ENCODE measurements at regions not wholly inside any gene's neighbourhood (a gene's known extent, or its start where the extent isn't known, plus 50 kb on each side); places are given as distances from the start of the nearest gene placed in this dataset.

DNA sequence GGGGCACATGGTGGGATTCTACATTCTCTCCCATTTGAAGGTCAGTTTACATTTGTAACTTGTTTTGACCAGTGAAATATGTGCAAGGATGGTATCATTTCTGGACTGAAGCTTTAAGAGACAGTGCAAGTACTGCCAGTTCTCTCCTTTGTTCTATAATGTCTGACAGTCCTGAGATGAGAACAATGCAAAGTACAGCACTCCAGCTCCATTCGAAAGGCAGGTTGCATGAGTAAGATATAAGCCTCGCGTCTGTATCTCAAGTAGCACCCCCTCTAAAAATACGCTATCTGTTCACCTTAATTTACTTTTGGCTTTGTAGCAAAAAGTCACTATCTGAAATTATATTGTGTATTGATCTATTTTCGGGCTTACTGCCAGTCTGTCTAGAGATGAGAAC, 1122.2 kb upstream of the TMEM132C start:
- TF ChIP-seq EZH2 (IDR thresholded peaks at IDR 0.05; ENCODE audit: borderline replicate concordance, insufficient read depth, low read length, poor library complexity, severe bottlenecking) (no peak), RAD21 (conservative IDR thresholded peaks at IDR 0.05) (no peak), POLR2AphosphoS5 (IDR thresholded peaks at IDR 0.05) (no peak), EP300 (conservative IDR thresholded peaks at IDR 0.05; ENCODE audit: poor library complexity, severe bottlenecking) (no peak), SMC3 (conservative IDR thresholded peaks at IDR 0.05; ENCODE audit: poor library complexity) (no peak), TAF1 (IDR thresholded peaks at IDR 0.05; ENCODE audit: low read depth) (no peak)
- TF ChIP-seq, protein P1, sequence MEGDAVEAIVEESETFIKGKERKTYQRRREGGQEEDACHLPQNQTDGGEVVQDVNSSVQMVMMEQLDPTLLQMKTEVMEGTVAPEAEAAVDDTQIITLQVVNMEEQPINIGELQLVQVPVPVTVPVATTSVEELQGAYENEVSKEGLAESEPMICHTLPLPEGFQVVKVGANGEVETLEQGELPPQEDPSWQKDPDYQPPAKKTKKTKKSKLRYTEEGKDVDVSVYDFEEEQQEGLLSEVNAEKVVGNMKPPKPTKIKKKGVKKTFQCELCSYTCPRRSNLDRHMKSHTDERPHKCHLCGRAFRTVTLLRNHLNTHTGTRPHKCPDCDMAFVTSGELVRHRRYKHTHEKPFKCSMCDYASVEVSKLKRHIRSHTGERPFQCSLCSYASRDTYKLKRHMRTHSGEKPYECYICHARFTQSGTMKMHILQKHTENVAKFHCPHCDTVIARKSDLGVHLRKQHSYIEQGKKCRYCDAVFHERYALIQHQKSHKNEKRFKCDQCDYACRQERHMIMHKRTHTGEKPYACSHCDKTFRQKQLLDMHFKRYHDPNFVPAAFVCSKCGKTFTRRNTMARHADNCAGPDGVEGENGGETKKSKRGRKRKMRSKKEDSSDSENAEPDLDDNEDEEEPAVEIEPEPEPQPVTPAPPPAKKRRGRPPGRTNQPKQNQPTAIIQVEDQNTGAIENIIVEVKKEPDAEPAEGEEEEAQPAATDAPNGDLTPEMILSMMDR (IDR thresholded peaks at IDR 0.05; ENCODE audit: poor library complexity, severe bottlenecking): no peak
- TF ChIP-seq, protein P2, sequence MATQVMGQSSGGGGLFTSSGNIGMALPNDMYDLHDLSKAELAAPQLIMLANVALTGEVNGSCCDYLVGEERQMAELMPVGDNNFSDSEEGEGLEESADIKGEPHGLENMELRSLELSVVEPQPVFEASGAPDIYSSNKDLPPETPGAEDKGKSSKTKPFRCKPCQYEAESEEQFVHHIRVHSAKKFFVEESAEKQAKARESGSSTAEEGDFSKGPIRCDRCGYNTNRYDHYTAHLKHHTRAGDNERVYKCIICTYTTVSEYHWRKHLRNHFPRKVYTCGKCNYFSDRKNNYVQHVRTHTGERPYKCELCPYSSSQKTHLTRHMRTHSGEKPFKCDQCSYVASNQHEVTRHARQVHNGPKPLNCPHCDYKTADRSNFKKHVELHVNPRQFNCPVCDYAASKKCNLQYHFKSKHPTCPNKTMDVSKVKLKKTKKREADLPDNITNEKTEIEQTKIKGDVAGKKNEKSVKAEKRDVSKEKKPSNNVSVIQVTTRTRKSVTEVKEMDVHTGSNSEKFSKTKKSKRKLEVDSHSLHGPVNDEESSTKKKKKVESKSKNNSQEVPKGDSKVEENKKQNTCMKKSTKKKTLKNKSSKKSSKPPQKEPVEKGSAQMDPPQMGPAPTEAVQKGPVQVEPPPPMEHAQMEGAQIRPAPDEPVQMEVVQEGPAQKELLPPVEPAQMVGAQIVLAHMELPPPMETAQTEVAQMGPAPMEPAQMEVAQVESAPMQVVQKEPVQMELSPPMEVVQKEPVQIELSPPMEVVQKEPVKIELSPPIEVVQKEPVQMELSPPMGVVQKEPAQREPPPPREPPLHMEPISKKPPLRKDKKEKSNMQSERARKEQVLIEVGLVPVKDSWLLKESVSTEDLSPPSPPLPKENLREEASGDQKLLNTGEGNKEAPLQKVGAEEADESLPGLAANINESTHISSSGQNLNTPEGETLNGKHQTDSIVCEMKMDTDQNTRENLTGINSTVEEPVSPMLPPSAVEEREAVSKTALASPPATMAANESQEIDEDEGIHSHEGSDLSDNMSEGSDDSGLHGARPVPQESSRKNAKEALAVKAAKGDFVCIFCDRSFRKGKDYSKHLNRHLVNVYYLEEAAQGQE (IDR thresholded peaks at IDR 0.05; ENCODE audit: borderline replicate concordance): no peak
